Upper lobe of right lung (tissue), 1 donor: ENCODE measurements at regions not wholly inside any gene's neighbourhood (a gene's known extent, or its start where the extent isn't known, plus 50 kb on each side); places are given as distances from the start of the nearest gene placed in this dataset.

Experiments used
- ATAC-seq: fragments of 200-7000 bp; cut with Tn5 transposase; one replicate; pipeline ENCODE4 v1.9.1; 2020; ENCODE audit warnings: mild to moderate bottlenecking, moderate library complexity
- DNase-seq: peaks from one replicate; pipeline ENCODE4 v3.0.0-alpha.2; 2020
- H3K27ac ChIP-seq: fragments of 200-600 bp; one replicate; pipeline ENCODE4 v1.8.0; 2022
- H3K27me3 ChIP-seq: fragments of 200-600 bp; one replicate; pipeline ENCODE4 v1.8.0; 2022; ENCODE audit warnings: mild to moderate bottlenecking
- H3K36me3 ChIP-seq: fragments of 200-600 bp; one replicate; pipeline ENCODE4 v1.8.0; 2022
- H3K4me1 ChIP-seq: fragments of 200-600 bp; one replicate; pipeline ENCODE4 v1.8.0; 2022
- H3K4me3 ChIP-seq: fragments of 200-600 bp; one replicate; pipeline ENCODE4 v1.8.0; 2022; ENCODE audit warnings: mild to moderate bottlenecking
- H3K9me3 ChIP-seq: fragments of 200-600 bp; one replicate; pipeline ENCODE4 v1.8.0; 2022
- intact Hi-C: fragments of 100-400 bp; cut with DNase I; formaldehyde crosslinking; loops from one replicate; pipeline ENCODE4 v1.11.0; 2022
- TF ChIP-seq, protein P1 (sequence below): fragments of 200-600 bp; IDR thresholded peaks from one replicate; pipeline ENCODE4 v1.8.0; 2022; ENCODE audit warnings: antibody characterized with exemption
- donor health status: DM: no; HTN: yes; CAD: no; lungs with severe emphysema.

GRCh38 chr3:34852844-34853439 is 786.4 kb upstream of the ARPP21 start:
- H3K27ac ChIP-seq: no peak overlapping the region
- no peaks in the 10 kb centered on the region for H3K36me3 ChIP-seq
- H3K9me3 ChIP-seq: no peaks in the 10 kb centered on the region
- no peaks in the 10 kb centered on the region for H3K27me3 ChIP-seq
- DNase-seq: no peak
- H3K4me1 ChIP-seq: no peaks in the 10 kb centered on the region
- intact Hi-C loops: no loop called here
- no peak overlapping the region for H3K4me3 ChIP-seq
- TF ChIP-seq, protein P1, sequence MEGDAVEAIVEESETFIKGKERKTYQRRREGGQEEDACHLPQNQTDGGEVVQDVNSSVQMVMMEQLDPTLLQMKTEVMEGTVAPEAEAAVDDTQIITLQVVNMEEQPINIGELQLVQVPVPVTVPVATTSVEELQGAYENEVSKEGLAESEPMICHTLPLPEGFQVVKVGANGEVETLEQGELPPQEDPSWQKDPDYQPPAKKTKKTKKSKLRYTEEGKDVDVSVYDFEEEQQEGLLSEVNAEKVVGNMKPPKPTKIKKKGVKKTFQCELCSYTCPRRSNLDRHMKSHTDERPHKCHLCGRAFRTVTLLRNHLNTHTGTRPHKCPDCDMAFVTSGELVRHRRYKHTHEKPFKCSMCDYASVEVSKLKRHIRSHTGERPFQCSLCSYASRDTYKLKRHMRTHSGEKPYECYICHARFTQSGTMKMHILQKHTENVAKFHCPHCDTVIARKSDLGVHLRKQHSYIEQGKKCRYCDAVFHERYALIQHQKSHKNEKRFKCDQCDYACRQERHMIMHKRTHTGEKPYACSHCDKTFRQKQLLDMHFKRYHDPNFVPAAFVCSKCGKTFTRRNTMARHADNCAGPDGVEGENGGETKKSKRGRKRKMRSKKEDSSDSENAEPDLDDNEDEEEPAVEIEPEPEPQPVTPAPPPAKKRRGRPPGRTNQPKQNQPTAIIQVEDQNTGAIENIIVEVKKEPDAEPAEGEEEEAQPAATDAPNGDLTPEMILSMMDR: no peak
- ATAC-seq: no peak

- DNase-seq: no peak
- Histone ChIP-seq H3K27me3 (no peaks in the 10 kb centered on the region), H3K9me3 (no peaks in the 10 kb centered on the region), H3K4me1 (no peaks in the 10 kb centered on the region), H3K4me3 (no peak overlapping the region), H3K36me3 (no peaks in the 10 kb centered on the region), H3K27ac (no peak overlapping the region)
- intact Hi-C loops: no loop called here
- TF ChIP-seq, protein P1: no peak
- no peak for ATAC-seq
These were observed 783.0 kb upstream of the ARPP21 start for GRCh38 chr3:34856081-34856947.

DNA sequence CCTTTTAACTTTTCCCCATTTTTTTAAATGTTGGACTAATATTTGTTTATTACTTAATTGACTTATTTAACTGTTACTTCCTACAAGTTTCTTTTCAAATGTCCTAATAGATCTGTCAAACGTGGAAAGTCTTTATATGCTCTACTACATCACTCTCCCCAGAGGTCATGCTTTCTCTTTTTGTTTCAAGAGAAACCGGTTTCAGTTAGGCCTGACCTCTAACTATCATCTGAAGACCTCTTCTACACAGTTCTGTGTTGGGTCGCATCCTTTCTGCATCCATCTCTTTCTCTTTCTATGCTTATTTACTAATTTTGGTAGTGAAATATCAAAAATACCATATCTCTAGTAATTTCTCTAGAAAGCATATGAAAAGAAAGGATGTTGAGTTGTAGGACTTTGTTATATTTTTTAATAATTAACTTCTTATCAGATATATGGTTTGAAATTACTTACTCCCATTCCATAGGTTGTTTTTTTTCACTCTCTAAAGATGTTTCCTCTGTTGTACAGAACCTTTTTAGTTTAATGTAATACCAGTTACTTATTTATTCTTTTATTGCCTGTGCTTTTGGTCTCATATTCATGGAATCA is 781.2 kb upstream of the ARPP21 start:
- H3K4me1 ChIP-seq: no peaks in the 10 kb centered on the region
- no peak overlapping the region for H3K4me3 ChIP-seq
- no peaks in the 10 kb centered on the region for H3K27me3 ChIP-seq
- intact Hi-C loops: no loop called here
- TF ChIP-seq, protein P1: no peak
- H3K9me3 ChIP-seq: no peaks in the 10 kb centered on the region
- DNase-seq: no peak
- no peak overlapping the region for H3K27ac ChIP-seq
- no peaks in the 10 kb centered on the region for H3K36me3 ChIP-seq
- ATAC-seq: no peak

- ATAC-seq: no peak
- H3K9me3 ChIP-seq: no peaks in the 10 kb centered on the region
- H3K27me3 ChIP-seq: no peaks in the 10 kb centered on the region
- TF ChIP-seq, protein P1: no peak
- no peaks in the 10 kb centered on the region for H3K4me1 ChIP-seq
- intact Hi-C loops: no loop called here
- H3K27ac ChIP-seq: no peak overlapping the region
- no peak overlapping the region for H3K4me3 ChIP-seq
- DNase-seq: no peak
- H3K36me3 ChIP-seq: no peaks in the 10 kb centered on the region
These were observed 779.6 kb upstream of the ARPP21 start for GRCh38 chr3:34859746-34860145.

GRCh38 chr3:34862456-34862855 is 776.9 kb upstream of the ARPP21 start:
- TF ChIP-seq, protein P1: no peak
- Histone ChIP-seq H3K36me3 (no peaks in the 10 kb centered on the region), H3K4me1 (no peaks in the 10 kb centered on the region), H3K9me3 (no peaks in the 10 kb centered on the region), H3K4me3 (no peak overlapping the region), H3K27ac (no peak overlapping the region), H3K27me3 (no peaks in the 10 kb centered on the region)
- intact Hi-C loops: no loop called here
- no peak for DNase-seq
- no peak for ATAC-seq
